Tibial nerve (tissue), 4 donors: ENCODE measurements at regions not wholly inside any gene's neighbourhood (a gene's known extent, or its start where the extent isn't known, plus 50 kb on each side); places are given as distances from the start of the nearest gene placed in this dataset.

Experiments
- EP300 ChIP-seq, 2 donors: sonication (generic); formaldehyde crosslinking; IDR thresholded peaks; one replicate each; pipeline ENCODE4 v1.6.1; 2017; ENCODE audit warnings: antibody characterized with exemption in 2 of 2, mild to moderate bottlenecking in 1 of 2
- POLR2A ChIP-seq, 2 donors: fragments of 450-650 bp; IDR thresholded peaks; one replicate each; pipeline ENCODE4 v1.6.1; 2017; ENCODE audit warnings: antibody characterized with exemption in 2 of 2, mild to moderate bottlenecking in 2 of 2, moderate library complexity in 2 of 2
- TF ChIP-seq, protein P1 (sequence below), 5 experiments: fragments of 200-600 bp in 3 of 5; fragments of 450-650 bp in 2 of 5; sonication (generic) in 3 of 5; IDR thresholded peaks; one replicate each; pipeline ENCODE4 v1.5.1; 2016 to 2019; ENCODE audit warnings: antibody characterized with exemption in 5 of 5, mild to moderate bottlenecking in 3 of 5, moderate library complexity in 2 of 5

DNA sequence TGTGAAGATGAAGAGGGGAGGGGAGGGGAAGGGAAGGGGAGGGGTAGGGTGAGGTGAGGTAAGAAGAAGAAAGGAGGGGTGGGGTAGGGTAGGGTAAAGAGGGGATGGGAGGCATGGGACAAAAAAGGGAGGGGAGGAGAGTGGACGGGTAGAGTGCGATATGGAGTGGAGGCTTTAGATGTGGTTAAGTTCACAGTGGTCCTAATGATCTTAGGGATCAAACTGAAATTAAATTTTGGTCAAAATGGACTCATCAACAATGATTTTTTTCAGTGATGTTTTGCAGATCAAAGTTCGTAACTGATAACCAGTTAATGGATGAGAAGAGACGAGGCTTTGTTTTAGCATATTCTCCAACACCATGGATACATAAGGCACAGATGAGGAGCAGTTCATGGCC lies 513.9 kb upstream of the ACVR2A start:
- TF ChIP-seq, protein P1, sequence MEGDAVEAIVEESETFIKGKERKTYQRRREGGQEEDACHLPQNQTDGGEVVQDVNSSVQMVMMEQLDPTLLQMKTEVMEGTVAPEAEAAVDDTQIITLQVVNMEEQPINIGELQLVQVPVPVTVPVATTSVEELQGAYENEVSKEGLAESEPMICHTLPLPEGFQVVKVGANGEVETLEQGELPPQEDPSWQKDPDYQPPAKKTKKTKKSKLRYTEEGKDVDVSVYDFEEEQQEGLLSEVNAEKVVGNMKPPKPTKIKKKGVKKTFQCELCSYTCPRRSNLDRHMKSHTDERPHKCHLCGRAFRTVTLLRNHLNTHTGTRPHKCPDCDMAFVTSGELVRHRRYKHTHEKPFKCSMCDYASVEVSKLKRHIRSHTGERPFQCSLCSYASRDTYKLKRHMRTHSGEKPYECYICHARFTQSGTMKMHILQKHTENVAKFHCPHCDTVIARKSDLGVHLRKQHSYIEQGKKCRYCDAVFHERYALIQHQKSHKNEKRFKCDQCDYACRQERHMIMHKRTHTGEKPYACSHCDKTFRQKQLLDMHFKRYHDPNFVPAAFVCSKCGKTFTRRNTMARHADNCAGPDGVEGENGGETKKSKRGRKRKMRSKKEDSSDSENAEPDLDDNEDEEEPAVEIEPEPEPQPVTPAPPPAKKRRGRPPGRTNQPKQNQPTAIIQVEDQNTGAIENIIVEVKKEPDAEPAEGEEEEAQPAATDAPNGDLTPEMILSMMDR (IDR thresholded peaks at IDR 0.05) = no peak
- TF ChIP-seq POLR2A (IDR thresholded peaks at IDR 0.05) (no peak), EP300 (IDR thresholded peaks at IDR 0.05) (no peak)
